NCI-H345 treated with DMSO at 0.1 percent for 48 hours (cell line): ENCODE measurements at regions not wholly inside any gene's neighbourhood (a gene's known extent, or its start where the extent isn't known, plus 50 kb on each side); places are given as distances from the start of the nearest gene placed in this dataset.
"Not testable (repeated sequence)": the region's sequence is repeated elsewhere in the genome, so short reads cannot be mapped to it uniquely, and the experiment has no call there.

Experiments used
- DNase-seq: peaks from one replicate; lab custom pipeline; 2025; ENCODE audit not compliant: unreplicated experiment; lab: John Stamatoyannopoulos, UW

DNA sequence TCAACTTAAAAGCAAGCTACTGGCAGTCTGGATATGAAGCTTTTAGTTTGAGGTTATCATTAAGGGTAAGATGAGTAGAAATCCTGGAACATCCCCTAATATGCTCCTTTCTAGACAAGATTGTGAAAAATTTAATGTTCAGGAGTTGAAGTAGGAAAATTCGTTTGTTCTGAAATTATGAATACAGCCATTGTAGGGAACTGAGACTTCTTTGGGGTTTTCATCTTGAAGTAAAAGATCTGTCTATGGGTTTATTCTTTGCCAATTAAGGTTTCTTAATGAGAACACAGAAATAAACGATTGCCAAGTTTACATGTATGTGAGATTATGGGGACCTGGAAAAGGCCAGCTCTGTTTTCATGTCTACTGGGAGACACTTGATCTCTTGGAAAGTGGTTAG is 225.6 kb upstream of the MOCS1 start:
- no peak for DNase-seq

DNA sequence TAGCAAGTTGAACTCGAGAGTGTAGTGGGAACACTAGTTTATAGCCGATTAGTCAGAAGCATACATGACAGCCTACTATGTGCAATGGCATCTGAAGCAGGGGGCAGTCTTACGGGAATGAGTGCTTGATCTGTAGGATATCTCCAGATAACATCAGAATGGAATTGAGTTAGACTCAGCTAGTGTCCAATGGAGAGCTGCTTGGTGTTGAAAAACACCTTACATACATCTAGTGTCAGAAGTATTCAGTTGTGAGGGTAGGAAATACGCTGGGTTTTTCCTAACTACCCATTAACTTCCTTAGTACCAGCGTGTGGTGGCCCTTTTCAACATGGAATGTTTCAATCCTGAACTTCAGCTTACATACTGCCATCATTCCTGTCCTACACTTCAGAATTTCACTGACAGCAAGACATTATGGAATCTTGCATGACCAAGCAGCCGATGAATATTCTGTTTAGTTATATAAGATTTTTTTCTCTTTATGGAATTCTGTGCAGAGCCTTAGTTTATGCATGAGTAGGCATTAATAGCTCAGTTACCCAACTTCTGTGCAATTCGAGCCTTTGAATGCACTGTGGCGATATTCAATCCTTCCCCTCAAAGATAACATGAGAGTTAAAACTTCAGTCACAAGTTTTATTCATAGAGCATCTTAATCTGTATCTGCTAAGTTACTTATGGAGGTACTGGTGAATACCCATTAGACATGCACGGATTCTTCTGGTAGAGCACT is 218.6 kb upstream of the MOCS1 start:
- DNase-seq: no peak

DNA sequence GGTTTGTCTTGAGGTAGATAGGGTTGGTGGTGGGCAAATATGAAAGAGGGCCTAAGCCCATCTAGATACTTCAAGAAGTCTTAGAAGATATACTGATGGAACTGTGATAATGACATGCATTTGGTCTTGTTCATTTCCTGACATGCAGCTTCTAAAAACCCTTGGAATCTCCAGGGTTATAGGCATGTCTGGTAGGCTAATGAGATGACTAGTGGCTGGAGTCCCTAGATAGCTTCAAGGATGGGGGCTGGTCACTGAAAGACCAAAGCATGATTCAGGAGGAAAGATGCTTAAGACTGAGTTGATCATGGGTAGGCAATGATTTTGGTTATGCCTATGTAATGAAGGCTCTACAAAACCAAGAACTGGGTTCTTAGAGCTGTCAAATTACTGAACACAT is 217.9 kb upstream of the MOCS1 start:
- DNase-seq: no peak

DNA sequence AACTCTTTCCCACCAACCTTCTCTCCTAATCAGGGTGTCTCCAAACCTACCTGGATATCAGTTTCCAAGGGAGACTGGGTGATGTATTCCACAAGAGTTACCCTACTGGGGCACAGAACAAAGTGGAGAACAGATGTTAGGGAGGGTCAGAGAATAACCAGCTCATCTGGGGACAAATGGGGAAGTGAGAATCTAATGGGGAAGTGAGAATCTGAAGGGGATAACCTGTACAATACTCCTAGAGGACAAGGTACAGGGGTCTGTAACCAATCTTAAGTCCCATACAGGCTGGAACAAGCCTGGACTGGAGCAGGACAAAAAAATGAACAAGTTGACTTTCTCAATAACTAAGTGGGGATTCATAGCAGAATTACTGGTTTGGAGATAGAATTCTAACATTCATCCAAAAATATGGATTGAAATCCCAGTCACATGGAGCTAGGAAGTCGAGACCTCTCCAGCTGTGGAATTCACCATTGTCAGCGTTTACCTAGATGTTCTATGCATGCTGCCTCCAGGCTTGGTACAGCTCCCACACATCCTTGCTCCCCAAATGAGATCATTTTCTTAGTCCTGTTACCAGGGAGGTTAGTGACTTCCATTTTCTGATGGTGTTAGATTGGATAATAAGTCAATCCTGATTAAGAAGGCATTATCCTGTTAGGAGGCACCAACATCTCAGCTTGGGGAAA is 214.8 kb upstream of the MOCS1 start:
- no peak for DNase-seq

DNA sequence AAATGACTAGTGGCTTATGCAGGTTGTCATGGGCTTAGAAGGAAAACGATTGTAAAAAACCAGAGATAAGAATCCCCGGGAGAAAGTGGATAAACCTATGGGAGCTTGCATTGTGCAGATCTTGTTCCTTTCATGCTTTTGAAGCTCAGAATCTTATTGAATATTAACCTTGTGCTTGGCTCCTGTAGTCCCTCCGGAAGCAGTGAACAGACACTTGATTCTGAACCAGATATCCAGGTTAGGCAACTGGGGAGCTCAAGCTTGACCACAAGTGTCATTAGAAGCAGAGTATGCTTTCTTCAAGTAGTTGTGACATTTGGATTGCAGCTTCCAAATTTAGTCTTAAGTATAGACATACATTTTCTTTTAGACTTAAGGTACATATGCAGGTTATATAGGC is 212.6 kb upstream of the MOCS1 start:
- DNase-seq: no peak

DNA sequence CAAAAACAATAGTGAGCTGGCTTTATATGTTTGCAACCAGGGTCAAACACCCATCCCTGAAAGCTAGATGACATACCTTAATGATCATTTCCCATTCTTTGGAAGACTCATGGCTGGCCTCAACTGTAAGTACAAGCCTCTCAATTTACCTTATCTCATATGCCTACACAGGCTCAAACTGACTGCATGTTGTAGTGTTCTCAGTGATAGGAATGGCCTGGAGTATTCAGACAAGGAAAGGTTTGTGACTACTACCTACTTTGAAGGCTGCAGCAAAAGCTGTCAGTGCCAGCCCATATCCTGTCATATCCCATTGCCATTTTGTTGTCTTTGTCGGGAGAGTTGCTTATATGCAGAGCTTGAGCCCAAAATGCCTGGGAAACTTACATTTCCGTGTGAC is 205.2 kb upstream of the MOCS1 start:
- DNase-seq: no peak

DNA sequence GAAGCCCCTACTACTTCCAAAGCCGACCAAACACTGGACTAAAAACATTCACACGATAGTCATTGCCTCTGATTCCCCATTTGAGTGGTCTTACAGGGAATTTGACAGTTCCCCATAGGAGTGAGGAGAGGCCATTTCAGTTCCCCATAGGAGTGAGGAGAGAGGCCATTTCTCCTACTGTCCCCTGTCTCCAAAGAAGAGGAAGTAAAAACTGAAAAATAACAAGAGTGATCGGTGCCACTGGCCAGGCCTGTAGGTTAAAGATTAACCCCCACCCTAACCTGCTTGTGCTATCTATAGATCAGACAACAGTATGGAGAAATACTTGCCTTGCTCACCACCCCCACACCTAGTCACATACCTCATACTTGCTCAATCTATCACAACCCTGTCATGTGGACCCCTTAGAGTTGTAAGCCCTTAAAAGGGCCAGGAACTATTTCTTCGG is 204.0 kb upstream of the MOCS1 start:
- DNase-seq: no peak

DNA sequence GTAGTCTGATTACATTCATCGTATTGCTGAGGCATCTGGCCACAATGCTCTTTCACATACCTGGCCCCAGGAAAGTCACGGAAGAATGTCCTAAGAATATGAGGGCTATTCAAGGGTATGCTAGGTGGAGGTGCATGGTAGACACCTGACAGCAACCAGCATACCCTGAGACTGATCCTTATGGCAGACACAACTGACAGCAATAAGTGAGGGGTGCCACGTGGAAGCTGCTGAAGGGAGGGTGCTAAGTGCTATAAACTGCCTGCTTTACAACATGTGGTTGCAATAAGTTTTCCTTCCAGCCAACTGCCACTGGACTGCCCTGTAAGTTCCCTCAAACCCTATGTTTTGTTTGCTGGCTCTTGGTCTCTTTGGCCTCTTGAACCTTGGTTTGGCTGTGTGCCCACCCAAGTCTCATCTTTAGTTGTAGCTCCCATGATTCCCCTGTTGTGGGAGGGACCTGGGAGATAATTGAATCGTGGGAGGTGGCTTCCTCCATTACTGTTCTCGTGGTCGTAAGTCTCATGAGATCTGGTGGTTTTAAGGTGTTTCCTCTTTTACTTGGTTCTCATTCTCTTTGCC is 201.3 kb upstream of the MOCS1 start:
- DNase-seq: no peak

DNA sequence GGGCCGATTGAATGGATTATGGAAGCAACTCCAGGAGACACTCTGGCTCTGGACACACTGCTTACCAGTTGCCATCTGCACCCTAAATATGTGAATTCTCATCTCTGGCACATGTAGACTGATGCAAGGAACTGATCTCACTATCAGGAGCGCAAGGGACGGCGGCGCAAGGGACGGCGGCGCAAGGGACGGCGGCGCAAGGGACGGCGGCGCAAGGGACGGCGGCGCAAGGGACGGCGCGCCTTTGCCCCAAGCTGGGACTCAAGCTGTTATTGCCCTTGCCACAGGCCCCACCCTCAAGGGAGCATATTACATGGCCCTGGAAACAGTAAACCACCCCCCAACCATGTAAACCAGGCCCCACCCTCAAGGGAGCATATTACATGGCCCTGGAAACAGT is 199.7 kb upstream of the MOCS1 start:
- DNase-seq: not testable (repeated sequence)

DNA sequence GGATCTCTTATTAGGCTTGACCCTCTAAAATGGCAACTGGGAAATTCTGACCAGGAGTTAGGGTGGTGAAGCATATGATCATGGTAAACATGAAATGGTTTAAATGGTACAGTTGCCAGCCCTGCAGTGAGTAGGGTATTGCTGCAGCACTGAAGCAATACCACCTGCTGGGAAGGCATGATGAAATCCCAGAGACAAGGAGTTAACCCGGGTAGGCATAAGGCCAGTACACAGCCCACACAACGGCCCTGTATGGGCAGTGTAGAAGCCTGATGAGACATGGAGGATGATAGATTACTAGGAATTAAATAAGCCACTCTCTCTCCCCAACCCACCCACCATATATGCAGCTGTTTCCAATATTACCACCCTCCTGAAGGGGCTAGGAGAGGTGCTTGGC is 197.4 kb upstream of the MOCS1 start:
- no peak for DNase-seq

DNA sequence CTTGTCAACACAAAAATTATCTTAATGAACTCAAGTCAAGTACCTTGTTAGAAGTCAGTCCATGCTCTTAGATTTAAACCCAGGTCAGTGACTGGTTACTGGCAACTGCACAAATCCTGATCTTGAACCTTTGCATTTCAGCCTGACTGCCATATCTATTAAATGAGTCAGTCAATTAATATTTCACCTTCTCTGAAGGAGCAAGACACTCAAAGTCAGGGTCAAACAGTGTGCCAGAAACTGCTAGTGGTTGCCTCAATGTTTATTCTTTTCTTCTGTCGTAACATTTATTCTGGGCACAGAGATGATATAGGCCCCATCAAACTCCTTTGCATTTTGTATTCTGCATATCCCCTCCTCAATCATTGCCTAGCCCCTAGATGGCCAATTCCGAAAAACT is 193.9 kb upstream of the MOCS1 start:
- DNase-seq: no peak

DNA sequence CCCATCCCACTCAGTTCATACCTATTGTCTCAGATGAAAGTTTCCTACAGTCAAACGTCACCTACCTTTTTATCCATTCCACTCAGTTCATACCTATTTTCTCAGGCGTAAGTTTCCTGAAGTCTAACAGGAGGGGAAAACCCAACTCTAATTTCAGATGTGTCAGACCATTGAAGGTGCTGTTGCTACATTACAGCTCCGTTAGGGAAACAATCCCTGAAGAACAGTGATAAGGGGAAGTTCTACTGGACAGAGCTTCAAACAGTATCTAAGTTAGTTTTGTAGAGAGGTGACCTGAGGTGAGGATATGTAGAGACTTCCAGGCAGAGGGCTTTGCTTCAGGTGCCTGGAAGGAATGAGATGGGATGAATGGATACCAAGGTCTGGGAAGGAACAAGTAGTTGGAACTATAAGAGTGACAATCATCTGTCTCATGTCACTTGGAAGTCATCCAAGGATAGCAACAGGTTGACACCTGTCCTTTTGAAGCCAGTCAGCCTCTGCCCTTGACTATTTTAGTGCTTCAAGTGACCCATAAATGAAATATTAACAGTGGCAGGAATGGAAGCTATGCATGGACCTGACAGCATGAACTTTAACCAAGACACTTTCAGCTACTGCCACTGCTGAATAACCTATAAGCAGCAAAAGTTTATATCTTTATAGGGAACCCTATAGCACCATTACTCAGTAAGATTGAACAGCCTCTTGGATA is 191.6 kb upstream of the MOCS1 start:
- no peak for DNase-seq

DNA sequence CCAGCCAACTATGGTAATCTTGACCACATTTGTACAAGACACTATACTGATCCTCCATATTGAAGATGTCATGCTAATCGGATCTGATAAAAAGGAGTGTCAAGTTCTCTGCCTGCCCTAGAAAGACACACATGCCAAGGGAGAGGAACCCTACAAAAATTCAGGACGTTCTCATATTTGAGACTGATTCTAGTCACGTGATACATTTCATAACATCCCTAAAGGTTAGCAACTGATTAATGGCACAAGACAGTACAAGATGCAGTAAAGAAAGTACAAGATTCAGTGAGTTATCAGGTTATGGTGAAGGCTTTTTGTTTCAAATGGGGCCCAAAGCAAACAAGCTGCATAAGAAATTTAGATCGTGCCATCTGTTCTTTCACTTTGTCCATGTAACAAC is 190.7 kb upstream of the MOCS1 start:
- no peak for DNase-seq

DNA sequence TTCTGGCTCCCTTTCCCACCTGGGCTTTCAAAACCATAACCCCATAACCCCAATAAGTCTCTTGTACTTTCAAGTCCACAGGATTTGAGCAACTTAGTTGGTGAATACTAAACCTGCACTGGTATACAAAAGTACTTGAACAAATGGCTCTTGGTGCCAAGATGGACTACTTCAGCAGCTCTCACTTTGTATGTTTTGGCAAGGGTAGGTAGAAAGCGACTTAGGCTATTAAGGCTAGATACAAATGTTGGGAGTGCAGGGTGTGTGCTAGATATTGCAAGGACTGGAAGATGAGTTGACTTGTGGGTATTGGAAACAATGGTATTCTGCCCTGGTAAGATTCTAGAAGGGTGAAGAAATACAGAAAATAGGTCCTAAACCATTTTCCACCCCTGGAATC is 182.6 kb upstream of the MOCS1 start:
- no peak for DNase-seq

DNA sequence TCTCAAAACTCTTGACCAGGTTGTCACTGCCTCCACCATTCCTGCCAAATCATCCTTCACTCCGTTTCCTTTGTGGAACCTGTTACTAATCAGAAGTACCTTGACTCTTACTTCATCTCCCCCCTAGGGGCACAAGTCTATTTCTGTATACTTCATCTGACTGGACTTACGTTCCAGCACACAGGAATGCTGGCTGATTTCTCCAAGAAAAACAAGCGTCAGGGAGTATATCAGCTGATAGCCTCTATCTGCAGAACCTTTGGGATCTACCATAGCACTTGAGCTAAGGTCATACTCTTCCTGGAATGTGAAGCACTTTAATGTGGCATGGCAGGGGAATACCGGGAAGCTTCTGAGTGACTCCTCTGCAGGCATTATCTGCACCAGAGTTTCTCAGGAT is 178.1 kb upstream of the MOCS1 start:
- DNase-seq: no peak

DNA sequence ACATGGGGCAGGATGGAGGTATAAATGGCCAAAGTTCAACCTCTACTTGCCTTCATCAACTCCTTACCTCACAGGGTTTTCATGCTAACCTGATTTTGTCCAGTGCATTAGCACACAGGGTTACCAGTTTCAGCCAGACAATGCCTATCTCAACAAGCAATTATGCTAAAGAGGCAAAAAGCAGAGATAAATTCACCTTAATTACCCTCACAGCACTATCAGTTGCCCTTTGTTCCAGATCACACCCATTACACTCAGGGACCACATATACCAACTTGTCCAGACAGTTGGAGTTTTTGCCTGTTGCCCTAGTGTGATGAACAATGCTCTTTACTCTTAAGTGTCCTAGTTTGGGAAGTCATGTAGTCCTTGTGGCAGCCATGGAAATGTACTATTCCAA is 174.5 kb upstream of the MOCS1 start:
- no peak for DNase-seq

DNA sequence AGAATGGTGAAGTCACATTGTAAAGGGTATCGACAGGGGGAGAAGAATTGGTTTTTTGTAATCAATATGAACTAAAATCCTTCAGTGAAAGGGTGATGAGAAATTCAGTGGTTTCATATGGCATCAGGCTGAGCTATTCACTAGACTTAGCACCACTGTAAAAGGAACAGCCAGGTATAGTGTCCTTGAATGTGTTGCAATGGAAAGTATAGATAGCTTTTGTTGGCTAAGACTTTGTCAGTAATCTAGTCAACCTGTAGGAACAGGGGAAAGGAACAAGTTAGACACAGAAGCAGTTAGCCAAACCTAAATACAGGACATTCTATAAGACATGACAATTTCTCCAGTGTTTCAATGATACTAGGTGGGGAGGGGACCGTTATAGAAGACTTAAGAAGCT is 172.6 kb upstream of the MOCS1 start:
- no peak for DNase-seq

DNA sequence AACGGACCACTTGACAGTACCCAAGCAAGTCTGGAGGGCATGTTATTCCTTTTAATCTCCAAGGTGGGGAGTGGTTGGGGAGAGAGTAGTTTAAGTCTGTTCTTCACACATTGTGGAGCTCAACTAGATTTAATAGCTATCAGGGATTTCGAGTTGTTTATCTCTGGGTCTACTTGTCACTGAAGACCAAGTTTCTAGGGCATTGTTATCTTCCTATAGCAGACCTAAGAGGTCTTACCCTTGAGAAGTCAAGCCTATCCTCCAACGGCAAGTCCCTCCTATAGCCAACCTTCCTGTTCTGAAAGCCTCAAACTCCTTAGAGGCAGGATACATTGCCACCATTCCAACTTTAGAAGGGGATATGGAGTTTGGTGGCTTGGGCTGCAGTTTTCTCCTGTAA is 164.5 kb upstream of the MOCS1 start:
- DNase-seq: no peak

DNA sequence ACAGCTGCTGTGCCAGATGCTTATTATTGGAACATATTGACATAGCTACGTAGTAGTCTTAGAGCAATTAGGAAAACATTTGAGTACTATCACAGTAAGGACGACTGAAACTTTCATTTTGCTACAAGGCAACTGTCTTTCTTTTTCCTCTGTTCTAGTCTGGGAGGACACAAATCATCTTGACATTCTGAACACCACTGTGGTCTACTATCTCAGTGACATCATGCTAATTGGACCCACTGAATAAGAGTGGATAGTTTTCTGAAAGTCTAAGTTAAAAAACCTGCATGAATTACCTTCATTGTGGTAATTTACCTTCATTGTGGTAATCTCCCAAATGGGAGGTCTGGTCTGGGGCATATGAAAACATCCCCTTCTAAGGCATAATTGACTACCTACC is 163.3 kb upstream of the MOCS1 start:
- no peak for DNase-seq

DNA sequence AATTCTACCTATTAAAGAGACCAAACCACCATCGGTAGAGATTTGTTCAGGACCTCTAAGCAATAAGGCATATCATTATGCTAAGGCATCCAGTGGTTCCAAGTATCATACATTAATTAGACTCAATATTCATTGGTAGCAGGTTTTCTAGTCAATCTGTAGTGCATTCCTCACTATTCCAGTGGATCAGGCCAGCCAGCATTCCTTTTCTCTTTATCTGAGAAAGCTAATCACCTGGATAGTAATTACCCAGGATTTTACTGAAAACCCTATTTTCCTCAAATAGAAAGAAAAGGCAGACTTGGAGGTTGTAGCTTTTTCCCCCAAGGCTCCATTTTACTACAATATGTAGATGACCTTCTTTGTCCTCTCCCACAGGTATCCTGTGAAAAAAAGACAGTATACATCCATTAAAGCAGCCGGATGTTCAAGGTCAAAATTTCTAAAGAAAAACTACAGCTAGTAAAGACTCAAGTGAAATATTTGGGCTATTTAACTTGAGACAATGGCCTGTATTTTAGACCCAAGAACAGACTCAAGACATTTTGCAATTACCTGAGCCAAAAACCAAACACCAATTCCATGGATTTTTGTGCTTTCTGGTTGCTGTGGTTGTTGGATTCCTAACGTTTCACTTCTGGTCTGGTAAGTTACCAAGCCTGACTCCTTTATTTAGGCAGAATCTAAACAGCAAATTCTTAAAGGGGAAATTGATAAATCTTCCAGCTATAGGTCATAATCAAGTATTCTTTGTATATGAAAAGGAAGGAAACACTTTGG is 149.1 kb upstream of the MOCS1 start:
- DNase-seq: no peak
